ENCODE measurements at regions not wholly inside any gene's neighbourhood (a gene's known extent, or its start where the extent isn't known, plus 50 kb on each side); places are given as distances from the start of the nearest gene placed in this dataset.

GRCh38 chr6:81553216-81553615 is 199.3 kb downstream of the TENT5A start:
- H3K4me2 ChIP-seq (ENCODE audit: low read length): no peak overlapping the region
- no peaks in the 10 kb centered on the region for H3K27me3 ChIP-seq (ENCODE audit: control insufficient read depth, low read length)
- no peaks in the 10 kb centered on the region for H3K36me3 ChIP-seq (ENCODE audit: control insufficient read depth, low read length)
- H3K4me3 ChIP-seq (ENCODE audit: low read length): no peak overlapping the region
- H3K4me1 ChIP-seq (ENCODE audit: control insufficient read depth, low read length): no peaks in the 10 kb centered on the region
- H3K9me3 ChIP-seq (ENCODE audit: control insufficient read depth, insufficient read depth, low read length): no peaks in the 10 kb centered on the region
- no peaks in the 10 kb centered on the region for H3F3A ChIP-seq (ENCODE audit: control insufficient read depth, insufficient read depth)
- H4K20me1 ChIP-seq (ENCODE audit: control insufficient read depth, insufficient read depth, low read depth, low read length): no peaks in the 10 kb centered on the region
- H3K27ac ChIP-seq (ENCODE audit: low read depth, low read length): no peak overlapping the region
- H3K9me2 ChIP-seq (replicated peaks; ENCODE audit: control insufficient read depth, low read length): no peaks in the 10 kb centered on the region
- no peaks in the 10 kb centered on the region for H3K79me2 ChIP-seq (ENCODE audit: control insufficient read depth, low read length)
- TF ChIP-seq CTCF (IDR thresholded peaks at IDR 0.05; ENCODE audit: low read depth, low read length, poor library complexity, severe bottlenecking): no peak
- no peak for TF ChIP-seq EZH2phosphoT487 (IDR thresholded peaks at IDR 0.05; ENCODE audit: borderline replicate concordance, low read length)

GRCh38 chr6:81552644-81553043 is 199.8 kb downstream of the TENT5A start:
- Histone ChIP-seq H3K9me2 (replicated peaks; ENCODE audit: control insufficient read depth, low read length) (no peaks in the 10 kb centered on the region), H3K4me3 (ENCODE audit: low read length) (no peak overlapping the region), H3K27me3 (ENCODE audit: control insufficient read depth, low read length) (no peaks in the 10 kb centered on the region), H3F3A (ENCODE audit: control insufficient read depth, insufficient read depth) (no peaks in the 10 kb centered on the region), H3K4me1 (ENCODE audit: control insufficient read depth, low read length) (no peaks in the 10 kb centered on the region), H4K20me1 (ENCODE audit: control insufficient read depth, insufficient read depth, low read depth, low read length) (no peaks in the 10 kb centered on the region), H3K36me3 (ENCODE audit: control insufficient read depth, low read length) (no peaks in the 10 kb centered on the region), H3K27ac (ENCODE audit: low read depth, low read length) (no peak overlapping the region), H3K4me2 (ENCODE audit: low read length) (no peak overlapping the region), H3K9me3 (ENCODE audit: control insufficient read depth, insufficient read depth, low read length) (no peaks in the 10 kb centered on the region), H3K79me2 (ENCODE audit: control insufficient read depth, low read length) (no peaks in the 10 kb centered on the region)
- TF ChIP-seq CTCF (IDR thresholded peaks at IDR 0.05; ENCODE audit: low read depth, low read length, poor library complexity, severe bottlenecking) (no peak), EZH2phosphoT487 (IDR thresholded peaks at IDR 0.05; ENCODE audit: borderline replicate concordance, low read length) (no peak)

- Histone ChIP-seq H3K27me3 (ENCODE audit: control insufficient read depth, low read length) (no peaks in the 10 kb centered on the region), H3F3A (ENCODE audit: control insufficient read depth, insufficient read depth) (no peaks in the 10 kb centered on the region), H3K36me3 (ENCODE audit: control insufficient read depth, low read length) (no peaks in the 10 kb centered on the region), H3K4me2 (ENCODE audit: low read length) (no peak overlapping the region), H3K27ac (ENCODE audit: low read depth, low read length) (no peak overlapping the region), H3K9me2 (replicated peaks; ENCODE audit: control insufficient read depth, low read length) (no peaks in the 10 kb centered on the region), H3K79me2 (ENCODE audit: control insufficient read depth, low read length) (no peaks in the 10 kb centered on the region), H4K20me1 (ENCODE audit: control insufficient read depth, insufficient read depth, low read depth, low read length) (no peaks in the 10 kb centered on the region), H3K4me3 (ENCODE audit: low read length) (no peak overlapping the region), H3K4me1 (ENCODE audit: control insufficient read depth, low read length) (no peaks in the 10 kb centered on the region), H3K9me3 (ENCODE audit: control insufficient read depth, insufficient read depth, low read length) (no peaks in the 10 kb centered on the region)
- TF ChIP-seq EZH2phosphoT487 (IDR thresholded peaks at IDR 0.05; ENCODE audit: borderline replicate concordance, low read length) (no peak), CTCF (IDR thresholded peaks at IDR 0.05; ENCODE audit: low read depth, low read length, poor library complexity, severe bottlenecking) (no peak)
These were observed 205.3 kb downstream of the TENT5A start for GRCh38 chr6:81547149-81547548.

Data from DOHH2 (cell line).